ENCODE measurements at regions not wholly inside any gene's neighbourhood (a gene's known extent, or its start where the extent isn't known, plus 50 kb on each side); places are given as distances from the start of the nearest gene placed in this dataset.

- TF ChIP-seq, protein P1, sequence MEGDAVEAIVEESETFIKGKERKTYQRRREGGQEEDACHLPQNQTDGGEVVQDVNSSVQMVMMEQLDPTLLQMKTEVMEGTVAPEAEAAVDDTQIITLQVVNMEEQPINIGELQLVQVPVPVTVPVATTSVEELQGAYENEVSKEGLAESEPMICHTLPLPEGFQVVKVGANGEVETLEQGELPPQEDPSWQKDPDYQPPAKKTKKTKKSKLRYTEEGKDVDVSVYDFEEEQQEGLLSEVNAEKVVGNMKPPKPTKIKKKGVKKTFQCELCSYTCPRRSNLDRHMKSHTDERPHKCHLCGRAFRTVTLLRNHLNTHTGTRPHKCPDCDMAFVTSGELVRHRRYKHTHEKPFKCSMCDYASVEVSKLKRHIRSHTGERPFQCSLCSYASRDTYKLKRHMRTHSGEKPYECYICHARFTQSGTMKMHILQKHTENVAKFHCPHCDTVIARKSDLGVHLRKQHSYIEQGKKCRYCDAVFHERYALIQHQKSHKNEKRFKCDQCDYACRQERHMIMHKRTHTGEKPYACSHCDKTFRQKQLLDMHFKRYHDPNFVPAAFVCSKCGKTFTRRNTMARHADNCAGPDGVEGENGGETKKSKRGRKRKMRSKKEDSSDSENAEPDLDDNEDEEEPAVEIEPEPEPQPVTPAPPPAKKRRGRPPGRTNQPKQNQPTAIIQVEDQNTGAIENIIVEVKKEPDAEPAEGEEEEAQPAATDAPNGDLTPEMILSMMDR (IDR thresholded peaks at IDR 0.05; ENCODE audit: extremely low read depth, insufficient read depth, missing control alignments), result no peak
- no peak for DNase-seq (ENCODE audit: low spot score)
- in situ Hi-C loops (cut with MboI; ENCODE audit: low pct_unique_long_range_greater_than_20kb, low sequenced_read_pairs, unreplicated experiment), result no loop called here
Measured at GRCh38 chr9:101877439-101877838, 139.0 kb upstream of the GRIN3A start.

GRCh38 chr9:101861472-101861871 lies 123.0 kb upstream of the GRIN3A start:
- no peak for DNase-seq (ENCODE audit: low spot score)
- in situ Hi-C loops (cut with MboI; ENCODE audit: low pct_unique_long_range_greater_than_20kb, low sequenced_read_pairs, unreplicated experiment), result no loop called here
- TF ChIP-seq, protein P1 (IDR thresholded peaks at IDR 0.05; ENCODE audit: extremely low read depth, insufficient read depth, missing control alignments), result no peak

GRCh38 chr9:101860920-101861319 lies 122.5 kb upstream of the GRIN3A start:
- TF ChIP-seq, protein P1 (IDR thresholded peaks at IDR 0.05; ENCODE audit: extremely low read depth, insufficient read depth, missing control alignments), result no peak
- in situ Hi-C loops (cut with MboI; ENCODE audit: low pct_unique_long_range_greater_than_20kb, low sequenced_read_pairs, unreplicated experiment), result no loop called here
- DNase-seq (ENCODE audit: low spot score), result no peak

DNA sequence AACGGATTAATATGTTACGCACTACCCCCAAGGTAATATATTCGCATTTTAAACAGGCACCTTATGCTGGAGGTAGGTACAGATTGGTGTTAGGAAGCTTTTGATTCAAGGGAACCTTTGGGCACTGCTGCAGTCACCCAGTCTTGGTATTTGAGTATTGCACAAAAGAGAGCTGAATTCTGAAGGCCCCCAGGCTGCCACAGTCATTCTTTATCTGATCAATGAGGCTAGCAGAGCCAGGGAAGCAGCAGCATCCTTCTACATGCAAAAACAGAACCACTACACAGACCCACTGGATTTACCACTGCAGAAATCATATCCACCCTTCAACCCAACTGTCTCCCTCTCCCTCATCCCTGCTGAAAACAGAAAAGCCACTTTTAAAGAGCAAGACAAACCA lies 121.2 kb upstream of the GRIN3A start:
- TF ChIP-seq, protein P1 (IDR thresholded peaks at IDR 0.05; ENCODE audit: extremely low read depth, insufficient read depth, missing control alignments), result no peak
- in situ Hi-C loops (cut with MboI; ENCODE audit: low pct_unique_long_range_greater_than_20kb, low sequenced_read_pairs, unreplicated experiment), result no loop called here
- no peak for DNase-seq (ENCODE audit: low spot score)

GRCh38 chr9:101858026-101858425 lies 119.6 kb upstream of the GRIN3A start:
- DNase-seq (ENCODE audit: low spot score), result no peak
- TF ChIP-seq, protein P1 (IDR thresholded peaks at IDR 0.05; ENCODE audit: extremely low read depth, insufficient read depth, missing control alignments), result no peak
- in situ Hi-C loops (cut with MboI; ENCODE audit: low pct_unique_long_range_greater_than_20kb, low sequenced_read_pairs, unreplicated experiment), result no loop called here

DNA sequence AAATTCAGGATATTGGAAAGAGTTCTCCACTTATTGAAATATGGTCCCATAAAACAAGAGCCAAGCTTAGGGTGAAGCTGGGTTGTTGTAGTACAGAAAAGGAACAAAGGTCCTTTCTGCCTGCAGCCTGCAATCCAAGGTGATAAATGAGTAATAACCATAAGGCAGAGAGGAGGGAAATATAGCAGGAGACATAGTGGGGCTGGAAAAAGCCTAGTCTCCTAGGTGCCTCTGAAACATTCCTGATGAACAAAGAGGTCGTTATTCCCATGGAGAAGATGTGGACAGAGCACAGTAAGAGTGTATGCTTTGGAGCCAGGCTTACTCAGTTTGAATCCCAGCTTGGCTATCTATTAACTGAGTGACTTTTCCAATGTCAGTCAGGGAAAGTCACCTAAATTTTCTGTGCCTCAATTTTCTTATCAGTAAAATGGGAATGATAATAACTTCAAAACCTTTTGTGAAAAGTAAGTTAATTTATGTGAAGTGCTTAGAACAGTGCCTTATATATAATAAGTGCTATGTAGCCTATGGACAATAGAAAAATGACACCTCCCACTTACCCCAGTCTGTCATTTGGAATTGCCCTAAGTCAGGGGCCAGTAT lies 110.8 kb upstream of the GRIN3A start:
- DNase-seq (ENCODE audit: low spot score), result no peak
- in situ Hi-C loops (cut with MboI; ENCODE audit: low pct_unique_long_range_greater_than_20kb, low sequenced_read_pairs, unreplicated experiment), result no loop called here
- TF ChIP-seq, protein P1 (IDR thresholded peaks at IDR 0.05; ENCODE audit: extremely low read depth, insufficient read depth, missing control alignments), result no peak

Measured in GM13977 (cell line).